ENCODE measurements at regions not wholly inside any gene's neighbourhood (a gene's known extent, or its start where the extent isn't known, plus 50 kb on each side); places are given as distances from the start of the nearest gene placed in this dataset.
A peak's percentile ranks its signal among the peaks of the same experiment; 100 is the strongest.

DNA sequence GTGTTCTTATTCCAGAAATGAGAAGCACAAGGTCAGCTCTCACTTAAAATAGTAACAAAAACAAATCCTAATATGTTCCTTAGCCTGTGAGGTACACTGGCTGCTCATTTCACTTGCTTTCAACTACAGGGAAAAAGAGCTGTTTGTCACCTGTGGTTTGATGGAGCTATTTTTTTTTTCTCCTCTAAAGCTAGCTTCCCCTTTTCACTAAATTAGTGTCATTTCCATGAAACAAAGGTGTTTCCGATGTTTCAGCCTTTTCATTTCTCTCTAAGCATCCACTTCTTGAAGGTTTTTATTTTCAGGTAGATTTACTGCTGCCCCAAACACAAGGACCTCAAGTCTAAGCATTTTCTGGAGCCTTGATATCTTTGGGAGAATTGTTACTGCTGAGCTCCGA is 148.6 kb downstream of the RBMX2 start:
- peaks cover 3% of the 10 kb centered on the region for H3K27me3 Mint-ChIP-seq (ENCODE audit: low read depth, unreplicated experiment)
- FAIRE-seq, result no peak
- no peak overlapping the region for H3K27ac ChIP-seq (ENCODE audit: low read depth, low read length)
- H2AFZ ChIP-seq (ENCODE audit: low read depth, low read length), result no peak overlapping the region
- no peaks in the 10 kb centered on the region for H3K79me2 ChIP-seq (ENCODE audit: insufficient read depth, low read length)
- no peaks in the 10 kb centered on the region for H3K36me3 Mint-ChIP-seq (ENCODE audit: low read depth, unreplicated experiment)
- no peaks in the 10 kb centered on the region for H3K9me3 ChIP-seq (ENCODE audit: insufficient read depth, low read depth, low read length)
- H3K4me1 ChIP-seq (ENCODE audit: insufficient read depth, low read length), result no peaks in the 10 kb centered on the region
- no peaks in the 10 kb centered on the region for H3K4me1 Mint-ChIP-seq (ENCODE audit: low read depth, unreplicated experiment)
- H3K9ac ChIP-seq (ENCODE audit: low read length), result no peak overlapping the region
- no peak for TF ChIP-seq EZH2 (IDR thresholded peaks at IDR 0.05; ENCODE audit: insufficient read depth, low read length)
- TF ChIP-seq, protein P1, sequence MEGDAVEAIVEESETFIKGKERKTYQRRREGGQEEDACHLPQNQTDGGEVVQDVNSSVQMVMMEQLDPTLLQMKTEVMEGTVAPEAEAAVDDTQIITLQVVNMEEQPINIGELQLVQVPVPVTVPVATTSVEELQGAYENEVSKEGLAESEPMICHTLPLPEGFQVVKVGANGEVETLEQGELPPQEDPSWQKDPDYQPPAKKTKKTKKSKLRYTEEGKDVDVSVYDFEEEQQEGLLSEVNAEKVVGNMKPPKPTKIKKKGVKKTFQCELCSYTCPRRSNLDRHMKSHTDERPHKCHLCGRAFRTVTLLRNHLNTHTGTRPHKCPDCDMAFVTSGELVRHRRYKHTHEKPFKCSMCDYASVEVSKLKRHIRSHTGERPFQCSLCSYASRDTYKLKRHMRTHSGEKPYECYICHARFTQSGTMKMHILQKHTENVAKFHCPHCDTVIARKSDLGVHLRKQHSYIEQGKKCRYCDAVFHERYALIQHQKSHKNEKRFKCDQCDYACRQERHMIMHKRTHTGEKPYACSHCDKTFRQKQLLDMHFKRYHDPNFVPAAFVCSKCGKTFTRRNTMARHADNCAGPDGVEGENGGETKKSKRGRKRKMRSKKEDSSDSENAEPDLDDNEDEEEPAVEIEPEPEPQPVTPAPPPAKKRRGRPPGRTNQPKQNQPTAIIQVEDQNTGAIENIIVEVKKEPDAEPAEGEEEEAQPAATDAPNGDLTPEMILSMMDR (IDR thresholded peaks at IDR 0.05; ENCODE audit: insufficient read depth, low read depth, low read length), result no peak
- H3K36me3 ChIP-seq (ENCODE audit: insufficient read depth, low read length), result no peaks in the 10 kb centered on the region
- no peak overlapping the region for H3K27ac Mint-ChIP-seq (ENCODE audit: unreplicated experiment)
- H3K4me2 ChIP-seq (ENCODE audit: low read length), result no peak overlapping the region
- no peak overlapping the region for H3K4me3 Mint-ChIP-seq (ENCODE audit: unreplicated experiment)
- no peak overlapping the region for H3K4me3 ChIP-seq (ENCODE audit: insufficient read depth, low read depth, low read length)
- H4K20me1 ChIP-seq (ENCODE audit: insufficient read depth, low read length), result no peaks in the 10 kb centered on the region
- DNase-seq (ENCODE audit: low read depth), result no peak
- H3K27me3 ChIP-seq (ENCODE audit: insufficient read depth, low read length), result no peaks in the 10 kb centered on the region
- H3K9me3 Mint-ChIP-seq (ENCODE audit: unreplicated experiment), result no peaks in the 10 kb centered on the region

DNA sequence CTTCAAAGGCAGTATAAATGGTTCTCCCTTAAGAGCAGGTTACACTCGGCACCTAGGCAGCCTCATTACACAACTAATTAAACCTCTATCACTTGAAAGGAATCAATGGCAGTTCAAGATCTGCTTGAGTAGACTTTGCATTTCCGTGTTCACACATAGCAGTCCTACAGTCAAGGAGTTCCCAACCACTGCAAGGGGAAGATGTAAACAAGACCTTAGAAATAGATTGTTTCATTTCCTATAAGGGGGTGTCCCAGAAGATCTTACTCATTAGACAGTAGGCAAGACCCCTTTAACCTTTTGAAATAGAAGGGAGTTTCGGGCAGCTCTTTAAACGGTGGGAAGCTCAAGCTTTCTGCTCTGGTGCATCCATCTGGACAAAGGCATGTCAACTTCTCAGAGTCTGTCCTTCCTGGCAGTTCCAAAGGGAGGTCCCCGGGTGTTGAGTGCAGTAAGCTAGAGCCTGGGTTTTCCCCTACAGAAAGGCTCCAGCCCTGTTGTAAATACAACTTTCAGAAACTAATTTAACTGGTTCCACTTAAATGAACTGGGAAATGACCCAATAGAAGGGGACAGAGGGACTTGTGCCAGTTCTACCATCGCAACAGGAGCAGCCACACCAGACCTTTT is 150.8 kb downstream of the RBMX2 start:
- no peaks in the 10 kb centered on the region for H3K36me3 Mint-ChIP-seq (ENCODE audit: low read depth, unreplicated experiment)
- no peak overlapping the region for H3K4me3 Mint-ChIP-seq (ENCODE audit: unreplicated experiment)
- no peaks in the 10 kb centered on the region for H3K4me1 Mint-ChIP-seq (ENCODE audit: low read depth, unreplicated experiment)
- no peak overlapping the region for H3K9ac ChIP-seq (ENCODE audit: low read length)
- H3K4me1 ChIP-seq (ENCODE audit: insufficient read depth, low read length), result no peaks in the 10 kb centered on the region
- no peaks in the 10 kb centered on the region for H4K20me1 ChIP-seq (ENCODE audit: insufficient read depth, low read length)
- H3K27me3 ChIP-seq (ENCODE audit: insufficient read depth, low read length), result no peaks in the 10 kb centered on the region
- H3K9me3 ChIP-seq (ENCODE audit: insufficient read depth, low read depth, low read length), result no peaks in the 10 kb centered on the region
- no peaks in the 10 kb centered on the region for H3K36me3 ChIP-seq (ENCODE audit: insufficient read depth, low read length)
- no peak overlapping the region for H3K4me3 ChIP-seq (ENCODE audit: insufficient read depth, low read depth, low read length)
- TF ChIP-seq, protein P1 (IDR thresholded peaks at IDR 0.05; ENCODE audit: insufficient read depth, low read depth, low read length), result no peak
- TF ChIP-seq EZH2 (IDR thresholded peaks at IDR 0.05; ENCODE audit: insufficient read depth, low read length), result no peak
- H3K79me2 ChIP-seq (ENCODE audit: insufficient read depth, low read length), result no peaks in the 10 kb centered on the region
- no peak overlapping the region for H3K27ac Mint-ChIP-seq (ENCODE audit: unreplicated experiment)
- no peaks in the 10 kb centered on the region for H3K9me3 Mint-ChIP-seq (ENCODE audit: unreplicated experiment)
- no peak overlapping the region for H2AFZ ChIP-seq (ENCODE audit: low read depth, low read length)
- FAIRE-seq (no peak), DNase-seq (ENCODE audit: low read depth) (no peak)
- peaks cover 6% of the 10 kb centered on the region for H3K27me3 Mint-ChIP-seq (ENCODE audit: low read depth, unreplicated experiment)
- no peak overlapping the region for H3K4me2 ChIP-seq (ENCODE audit: low read length)
- no peak overlapping the region for H3K27ac ChIP-seq (ENCODE audit: low read depth, low read length)

DNA sequence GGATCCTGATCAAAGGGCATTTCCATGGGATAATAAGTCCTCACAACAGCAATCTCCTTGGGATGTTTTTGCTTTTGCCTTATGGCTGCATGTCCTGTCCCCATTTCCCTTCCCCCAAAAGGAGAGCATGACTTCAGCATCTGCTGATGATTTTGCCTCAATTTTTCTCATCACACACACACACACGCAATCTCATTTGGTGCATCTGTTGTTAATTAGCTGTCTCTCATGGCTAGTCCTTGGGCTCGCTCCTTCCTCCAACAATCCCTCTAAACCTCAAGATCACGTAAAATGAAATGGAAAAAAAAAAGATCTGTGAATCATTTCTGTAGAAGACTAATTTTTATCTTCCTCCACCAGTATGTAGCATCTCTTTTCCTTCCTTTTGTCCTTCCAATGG is 153.6 kb downstream of the RBMX2 start:
- Mint-ChIP-seq H3K9me3 (ENCODE audit: unreplicated experiment) (no peaks in the 10 kb centered on the region), H3K4me3 (ENCODE audit: unreplicated experiment) (no peak overlapping the region), H3K27ac (ENCODE audit: unreplicated experiment) (no peak overlapping the region), H3K27me3 (ENCODE audit: low read depth, unreplicated experiment) (peaks cover 6% of the 10 kb centered on the region), H3K4me1 (ENCODE audit: low read depth, unreplicated experiment) (no peaks in the 10 kb centered on the region), H3K36me3 (ENCODE audit: low read depth, unreplicated experiment) (no peaks in the 10 kb centered on the region)
- no peaks in the 10 kb centered on the region for H3K27me3 ChIP-seq (ENCODE audit: insufficient read depth, low read length)
- H4K20me1 ChIP-seq (ENCODE audit: insufficient read depth, low read length), result no peaks in the 10 kb centered on the region
- no peaks in the 10 kb centered on the region for H3K9me3 ChIP-seq (ENCODE audit: insufficient read depth, low read depth, low read length)
- H2AFZ ChIP-seq (ENCODE audit: low read depth, low read length), result no peak overlapping the region
- no peak for DNase-seq (ENCODE audit: low read depth)
- H3K27ac ChIP-seq (ENCODE audit: low read depth, low read length), result no peak overlapping the region
- no peaks in the 10 kb centered on the region for H3K79me2 ChIP-seq (ENCODE audit: insufficient read depth, low read length)
- peak; percentile 71 for FAIRE-seq
- H3K4me3 ChIP-seq (ENCODE audit: insufficient read depth, low read depth, low read length), result no peak overlapping the region
- TF ChIP-seq EZH2 (IDR thresholded peaks at IDR 0.05; ENCODE audit: insufficient read depth, low read length), result no peak
- TF ChIP-seq, protein P1 (IDR thresholded peaks at IDR 0.05; ENCODE audit: insufficient read depth, low read depth, low read length), result no peak
- no peak overlapping the region for H3K4me2 ChIP-seq (ENCODE audit: low read length)
- no peak overlapping the region for H3K9ac ChIP-seq (ENCODE audit: low read length)
- no peaks in the 10 kb centered on the region for H3K4me1 ChIP-seq (ENCODE audit: insufficient read depth, low read length)
- H3K36me3 ChIP-seq (ENCODE audit: insufficient read depth, low read length), result no peaks in the 10 kb centered on the region

Measured in astrocyte (in vitro differentiated cells and primary cell).